ENCODE measurements at regions not wholly inside any gene's neighbourhood (a gene's known extent, or its start where the extent isn't known, plus 50 kb on each side); places are given as distances from the start of the nearest gene placed in this dataset.
A peak's percentile ranks its signal among the peaks of the same experiment; 100 is the strongest.
"Not testable (repeated sequence)": the region's sequence is repeated elsewhere in the genome, so short reads cannot be mapped to it uniquely, and the experiment has no call there.

DNA sequence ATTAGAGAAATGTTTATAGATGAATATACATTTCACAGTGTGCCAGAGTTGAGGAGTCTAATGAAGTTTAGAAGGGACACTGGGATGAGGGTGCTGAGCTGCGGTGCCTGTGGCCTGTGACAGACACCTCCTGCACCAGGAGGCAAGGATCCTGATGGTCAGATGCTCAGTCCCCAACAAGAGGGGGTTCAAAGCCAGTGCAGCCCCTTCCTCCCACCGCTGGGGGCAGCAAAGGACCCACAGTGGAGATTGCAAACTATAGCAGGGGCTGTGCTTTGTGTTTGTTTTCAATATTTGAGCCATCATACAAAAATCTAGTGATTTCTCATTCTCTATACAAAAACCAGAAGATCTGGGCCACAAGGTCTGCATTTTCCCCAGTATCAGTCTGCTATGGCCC is 170.5 kb upstream of the PLGLB2 start:
- not testable (repeated sequence) for ATAC-seq; H3K27ac Mint-ChIP-seq; H3K36me3 Mint-ChIP-seq; H3K9me3 Mint-ChIP-seq; DNase-seq (ENCODE audit: low spot score in 2 of 2)

DNA sequence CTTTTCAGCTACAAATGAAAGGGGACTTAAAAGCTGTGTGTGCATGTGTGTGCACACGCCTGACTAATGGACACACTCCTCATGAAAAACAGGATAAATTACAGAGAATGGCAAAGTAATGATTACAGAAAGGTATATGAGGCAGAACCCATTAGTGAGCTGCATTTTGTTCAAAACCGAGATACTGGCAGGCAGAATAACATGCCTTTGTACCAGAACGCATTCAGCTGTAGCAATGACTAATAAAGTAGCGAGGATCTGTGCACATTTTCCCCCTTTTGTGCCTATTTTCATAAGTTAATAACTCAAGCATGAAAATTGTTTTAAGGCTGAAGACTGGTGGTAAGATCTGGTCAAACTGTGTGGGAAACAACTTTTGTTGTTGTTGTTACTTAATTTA is 165.7 kb upstream of the PLGLB2 start:
- ATAC-seq; DNase-seq (ENCODE audit: low spot score in 2 of 2); H3K9me3 Mint-ChIP-seq; H3K36me3 Mint-ChIP-seq; H3K27ac Mint-ChIP-seq: not testable (repeated sequence)

DNA sequence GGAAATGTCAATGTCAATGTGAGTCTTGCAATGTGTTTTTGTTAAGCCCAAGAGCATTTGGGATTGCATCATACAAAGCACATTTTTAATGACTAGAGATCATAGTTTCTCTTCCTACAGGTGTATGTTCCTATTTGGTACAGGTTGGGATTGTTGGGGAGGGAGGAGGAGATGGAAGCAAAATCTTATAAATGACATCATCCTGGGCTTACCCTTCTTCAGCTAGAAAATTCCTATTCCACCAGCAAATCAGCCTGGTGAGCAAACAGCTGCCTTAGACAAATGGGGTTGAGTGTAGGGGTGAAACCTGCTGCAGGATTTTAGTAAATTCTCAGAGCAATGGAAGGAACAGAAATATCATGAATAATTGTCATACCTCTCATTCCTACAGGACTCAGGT is 165.3 kb upstream of the PLGLB2 start:
- not testable (repeated sequence) for H3K27ac Mint-ChIP-seq; H3K9me3 Mint-ChIP-seq; DNase-seq (ENCODE audit: low spot score in 2 of 2); H3K36me3 Mint-ChIP-seq; ATAC-seq

DNA sequence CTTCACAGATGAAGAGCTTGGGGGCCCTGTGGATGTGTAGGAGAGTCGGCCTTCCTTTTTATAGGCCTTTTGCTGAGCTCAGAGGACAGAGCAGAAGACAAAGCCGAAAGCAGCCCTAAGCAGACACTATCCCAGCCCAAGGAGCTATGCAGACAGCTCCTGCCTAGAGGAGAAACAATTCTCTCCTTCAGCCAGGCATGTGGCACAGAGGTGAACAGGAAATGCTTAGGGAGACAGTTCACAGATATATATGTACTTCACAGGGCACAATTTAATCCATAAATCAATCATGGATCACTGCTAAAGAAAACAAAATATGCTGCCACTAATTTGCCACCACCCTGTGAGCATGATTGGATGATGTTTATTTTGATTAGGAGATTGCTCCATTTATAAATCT is 164.5 kb upstream of the PLGLB2 start:
- H3K36me3 Mint-ChIP-seq; H3K27ac Mint-ChIP-seq; H3K9me3 Mint-ChIP-seq; DNase-seq (ENCODE audit: low spot score in 2 of 2); ATAC-seq: not testable (repeated sequence)

DNA sequence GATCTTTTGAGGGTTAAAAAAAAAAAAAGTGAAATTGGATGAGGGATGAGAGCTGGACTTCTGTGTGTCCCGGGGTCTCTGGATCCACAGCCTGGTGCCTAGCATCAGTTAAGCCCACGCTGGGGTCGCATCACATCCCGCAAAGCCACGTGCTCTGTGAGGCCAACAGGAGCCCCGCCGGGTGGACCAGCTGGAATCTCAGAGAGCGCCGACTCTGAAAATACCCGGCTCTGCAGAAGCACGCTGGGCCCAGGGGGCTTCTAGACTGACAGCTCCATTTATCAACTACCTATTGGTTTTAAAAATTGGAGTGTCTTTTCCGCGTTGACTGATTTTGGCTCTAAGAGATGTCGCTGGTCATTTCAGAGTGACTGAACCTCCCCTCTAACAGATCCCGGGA is 164.1 kb upstream of the PLGLB2 start:
- H3K27ac Mint-ChIP-seq; DNase-seq (ENCODE audit: low spot score in 2 of 2); H3K9me3 Mint-ChIP-seq; ATAC-seq; H3K36me3 Mint-ChIP-seq: not testable (repeated sequence)

DNA sequence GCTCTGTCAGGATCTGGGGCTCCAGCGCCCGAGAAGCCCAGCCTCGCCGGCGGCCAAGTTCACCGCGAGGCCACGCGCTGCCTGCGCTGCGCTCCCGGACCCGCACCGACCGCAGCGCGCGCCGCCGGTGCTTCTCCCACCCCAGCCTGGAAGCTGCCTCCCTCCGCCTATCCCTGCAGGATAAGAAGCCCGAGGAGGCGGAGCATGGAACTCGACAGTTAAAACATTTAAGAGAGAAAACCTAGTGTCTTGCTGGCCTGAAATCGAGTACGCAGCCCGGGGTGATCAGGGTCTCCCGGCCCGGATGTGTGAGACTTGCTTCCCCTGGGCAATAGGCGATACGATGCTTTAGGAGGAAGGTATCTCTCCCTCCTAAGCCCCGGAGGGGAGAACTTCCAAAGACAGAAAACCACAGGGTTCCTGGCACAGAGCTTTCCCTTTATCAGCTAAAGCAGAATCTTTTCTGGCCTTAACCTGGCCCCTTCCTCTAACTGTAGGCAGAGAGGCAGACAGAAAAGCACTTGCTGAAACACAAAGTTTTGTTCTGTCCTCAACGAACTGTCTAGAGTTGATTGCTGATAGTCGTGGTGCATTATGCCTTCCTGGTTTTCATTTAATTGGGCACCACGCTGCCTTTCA is 163.5 kb upstream of the PLGLB2 start:
- peak in 1 of 2 donors; percentile 57 for ATAC-seq
- H3K9me3 Mint-ChIP-seq: not testable (repeated sequence)

DNA sequence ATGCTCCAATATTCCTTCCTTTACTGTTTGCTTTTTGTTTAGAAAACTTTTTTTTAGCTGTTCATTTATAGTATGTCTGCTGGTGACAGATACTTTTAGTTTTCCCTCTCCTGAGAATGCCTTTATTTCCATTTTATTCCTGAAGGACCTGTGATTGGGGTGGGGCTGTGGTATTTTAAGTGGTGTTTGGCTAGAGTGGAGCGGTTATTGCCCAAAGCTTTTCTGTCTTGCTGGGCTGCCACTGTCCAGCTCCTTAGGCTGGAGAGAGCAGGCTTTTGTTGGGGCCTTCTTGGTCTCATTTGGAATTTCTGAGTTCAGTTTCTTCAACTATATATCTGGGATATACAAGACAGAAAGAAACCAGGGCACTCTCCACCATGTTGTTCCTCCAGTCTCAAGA is 160.0 kb upstream of the PLGLB2 start:
- not testable (repeated sequence) for H3K27ac Mint-ChIP-seq; H3K9me3 Mint-ChIP-seq; H3K36me3 Mint-ChIP-seq; ATAC-seq; DNase-seq (ENCODE audit: low spot score in 2 of 2)

More for the DNA sequence above, 163.5 kb upstream of the PLGLB2 start:
- H3K27ac Mint-ChIP-seq; H3K36me3 Mint-ChIP-seq; DNase-seq (ENCODE audit: low spot score in 2 of 2): not testable (repeated sequence)

DNA sequence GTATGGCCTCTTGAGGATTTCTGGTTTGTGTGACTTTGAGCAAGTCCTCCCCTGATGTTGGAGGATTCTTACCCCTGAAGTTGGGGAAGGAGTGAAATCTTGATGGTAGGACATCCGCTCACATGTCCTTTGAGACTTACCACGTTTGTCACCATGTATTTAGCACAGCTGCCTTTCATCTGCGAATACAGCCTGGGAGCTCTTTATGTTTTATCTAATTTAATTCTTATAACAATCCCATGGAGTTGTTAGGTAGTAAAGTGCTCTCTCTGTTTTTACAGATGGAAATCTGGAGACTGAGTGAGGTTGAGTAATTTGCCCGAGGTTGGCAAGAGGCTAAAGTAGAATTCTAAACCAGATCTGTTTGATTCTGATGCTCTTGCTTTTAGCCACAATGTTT is 154.9 kb upstream of the PLGLB2 start:
- not testable (repeated sequence) for H3K36me3 Mint-ChIP-seq; DNase-seq (ENCODE audit: low spot score in 2 of 2); ATAC-seq; H3K9me3 Mint-ChIP-seq; H3K27ac Mint-ChIP-seq

DNA sequence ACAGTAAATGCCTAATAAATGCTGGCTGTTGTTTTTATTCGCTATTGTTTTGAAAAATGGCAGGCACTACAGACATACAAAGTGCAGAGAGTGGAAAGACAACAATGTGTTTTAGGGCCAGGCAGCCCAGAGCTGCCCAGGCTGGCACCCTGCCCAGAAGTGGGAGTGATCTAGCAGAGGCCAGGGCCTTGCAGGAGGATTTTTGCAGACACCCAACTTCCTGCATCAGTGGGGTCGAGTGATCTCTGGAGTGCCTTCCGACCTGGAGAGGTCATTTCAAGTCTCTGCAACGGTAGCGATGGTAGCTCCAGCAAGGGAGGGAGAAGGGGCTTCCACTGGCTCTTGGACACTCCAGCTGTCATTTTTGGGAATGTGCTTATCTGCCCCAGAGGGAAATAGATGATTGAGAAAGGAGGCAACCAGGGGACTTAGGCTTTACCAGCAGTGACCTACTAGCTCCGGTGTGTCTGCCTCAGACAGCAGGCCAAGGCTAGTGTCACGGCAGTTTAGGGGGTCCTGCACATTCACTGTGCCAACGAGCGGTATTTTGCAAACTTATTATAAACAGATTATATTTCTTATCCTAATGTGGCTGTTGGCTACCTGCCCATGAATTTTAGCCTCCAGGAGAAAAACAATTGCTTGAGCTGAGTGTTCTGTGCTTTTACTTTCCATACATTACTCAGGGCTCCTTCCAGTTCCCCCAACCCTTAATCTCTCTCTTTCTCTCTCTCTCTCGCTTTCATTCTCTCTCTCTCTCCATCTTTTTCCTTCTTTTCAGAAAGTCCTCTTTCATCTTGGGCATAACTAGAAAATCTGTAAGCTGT is 153.9 kb upstream of the PLGLB2 start:
- H3K27ac Mint-ChIP-seq; H3K36me3 Mint-ChIP-seq; H3K9me3 Mint-ChIP-seq; DNase-seq (ENCODE audit: low spot score in 2 of 2): not testable (repeated sequence)
- peak in 1 of 2 donors; percentile 56 for ATAC-seq

DNA sequence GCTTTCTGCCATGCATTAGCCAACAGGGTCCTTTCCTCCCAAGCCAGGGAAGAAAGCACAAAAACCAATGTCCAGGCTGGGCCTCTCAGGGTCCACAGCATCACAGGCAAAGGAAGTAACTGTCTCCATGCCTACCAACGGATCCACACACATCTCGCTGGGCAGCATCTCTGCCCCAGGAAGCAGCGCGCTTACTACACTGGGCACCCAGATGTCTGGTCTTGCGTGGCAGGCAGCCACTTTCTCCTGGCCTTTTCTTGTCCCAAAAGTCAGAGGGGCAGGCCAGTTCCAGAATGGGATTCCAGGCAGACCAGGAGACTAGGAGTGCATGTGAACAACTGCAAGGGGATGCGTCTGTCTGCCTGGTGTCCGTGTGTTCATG is 153.3 kb upstream of the PLGLB2 start:
- not testable (repeated sequence) for H3K36me3 Mint-ChIP-seq; H3K27ac Mint-ChIP-seq; ATAC-seq; DNase-seq (ENCODE audit: low spot score in 2 of 2); H3K9me3 Mint-ChIP-seq

DNA sequence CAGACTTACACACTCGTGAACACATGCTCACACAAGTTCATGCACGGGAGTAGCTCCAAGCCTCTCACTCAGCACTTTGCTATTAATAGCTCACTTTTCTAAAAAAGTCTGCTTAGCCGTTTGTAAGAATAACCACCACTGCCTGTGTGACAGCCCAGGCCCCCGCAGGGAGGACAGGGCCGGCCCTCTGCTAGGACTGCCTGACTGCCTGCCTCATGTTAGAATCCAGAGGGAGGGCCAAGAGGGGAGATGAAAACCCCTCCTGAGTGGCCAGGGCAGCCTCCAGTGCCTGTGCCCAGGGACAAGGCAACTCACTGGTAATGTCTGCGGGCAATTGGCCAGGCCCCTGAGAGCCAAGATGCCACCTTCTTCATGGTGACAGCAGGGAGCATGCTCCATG is 152.9 kb upstream of the PLGLB2 start:
- not testable (repeated sequence) for ATAC-seq; H3K36me3 Mint-ChIP-seq; DNase-seq (ENCODE audit: low spot score in 2 of 2); H3K27ac Mint-ChIP-seq; H3K9me3 Mint-ChIP-seq

DNA sequence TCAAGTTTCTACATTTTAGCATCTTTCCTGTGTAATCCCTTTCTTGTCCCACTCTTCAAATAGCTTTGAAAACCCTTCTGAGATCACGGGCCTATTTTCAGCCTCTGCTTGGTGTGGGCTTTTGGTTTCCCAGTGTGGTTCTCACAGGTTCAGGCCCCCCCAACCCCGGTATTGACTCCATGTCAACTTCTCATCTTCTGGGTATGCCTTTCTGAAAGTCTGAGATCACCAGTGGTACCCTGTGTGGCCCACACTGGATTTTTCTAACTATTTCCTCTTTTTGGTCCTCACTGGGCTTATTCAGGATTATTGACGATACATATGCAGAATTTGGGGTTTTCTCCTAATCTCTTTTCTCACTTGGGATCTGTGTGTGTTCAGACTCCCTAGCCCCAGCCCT is 146.9 kb upstream of the PLGLB2 start:
- DNase-seq (ENCODE audit: low spot score in 2 of 2); H3K27ac Mint-ChIP-seq; ATAC-seq; H3K9me3 Mint-ChIP-seq; H3K36me3 Mint-ChIP-seq: not testable (repeated sequence)

DNA sequence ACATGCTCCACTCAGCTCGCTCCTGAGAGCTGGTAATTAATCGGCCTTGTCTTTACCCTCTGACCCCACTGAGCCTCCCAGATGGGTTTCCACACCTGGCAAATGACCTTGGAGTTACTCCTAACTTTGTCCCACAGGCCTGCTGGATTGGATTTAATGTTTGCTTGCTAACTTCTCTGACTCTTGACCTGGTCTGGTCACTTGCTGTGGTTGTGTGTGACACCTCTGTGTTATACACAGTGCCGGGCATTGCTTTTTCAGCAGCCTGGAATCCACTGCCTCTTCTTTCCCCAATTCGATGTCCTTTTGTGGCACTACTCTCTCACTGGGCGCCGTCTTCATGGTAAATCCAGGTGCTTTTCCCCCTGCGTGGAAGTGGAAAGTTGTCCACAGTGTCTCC is 145.8 kb upstream of the PLGLB2 start:
- not testable (repeated sequence) for H3K36me3 Mint-ChIP-seq; ATAC-seq; DNase-seq (ENCODE audit: low spot score in 2 of 2); H3K9me3 Mint-ChIP-seq; H3K27ac Mint-ChIP-seq

DNA sequence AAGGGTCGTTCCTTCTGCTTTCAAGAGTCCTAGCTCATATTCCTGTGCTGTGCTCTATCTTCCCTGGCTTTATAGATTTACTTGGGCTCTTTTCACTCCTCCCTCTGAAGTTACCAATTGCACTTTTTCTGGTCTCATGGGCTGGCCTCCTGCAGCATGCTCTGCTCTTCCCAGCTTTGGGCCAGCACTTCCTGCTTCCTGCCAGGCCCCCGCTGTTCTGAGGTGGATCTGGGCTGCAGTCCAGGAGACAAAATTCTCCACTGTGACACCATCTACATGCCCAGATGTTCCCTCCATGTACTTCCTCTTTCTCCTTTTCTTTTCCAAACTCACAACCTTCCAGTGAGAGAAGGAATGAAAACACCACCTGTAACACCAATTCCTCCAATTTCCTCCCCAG is 145.2 kb upstream of the PLGLB2 start:
- not testable (repeated sequence) for DNase-seq (ENCODE audit: low spot score in 2 of 2); H3K9me3 Mint-ChIP-seq; H3K36me3 Mint-ChIP-seq; ATAC-seq; H3K27ac Mint-ChIP-seq

DNA sequence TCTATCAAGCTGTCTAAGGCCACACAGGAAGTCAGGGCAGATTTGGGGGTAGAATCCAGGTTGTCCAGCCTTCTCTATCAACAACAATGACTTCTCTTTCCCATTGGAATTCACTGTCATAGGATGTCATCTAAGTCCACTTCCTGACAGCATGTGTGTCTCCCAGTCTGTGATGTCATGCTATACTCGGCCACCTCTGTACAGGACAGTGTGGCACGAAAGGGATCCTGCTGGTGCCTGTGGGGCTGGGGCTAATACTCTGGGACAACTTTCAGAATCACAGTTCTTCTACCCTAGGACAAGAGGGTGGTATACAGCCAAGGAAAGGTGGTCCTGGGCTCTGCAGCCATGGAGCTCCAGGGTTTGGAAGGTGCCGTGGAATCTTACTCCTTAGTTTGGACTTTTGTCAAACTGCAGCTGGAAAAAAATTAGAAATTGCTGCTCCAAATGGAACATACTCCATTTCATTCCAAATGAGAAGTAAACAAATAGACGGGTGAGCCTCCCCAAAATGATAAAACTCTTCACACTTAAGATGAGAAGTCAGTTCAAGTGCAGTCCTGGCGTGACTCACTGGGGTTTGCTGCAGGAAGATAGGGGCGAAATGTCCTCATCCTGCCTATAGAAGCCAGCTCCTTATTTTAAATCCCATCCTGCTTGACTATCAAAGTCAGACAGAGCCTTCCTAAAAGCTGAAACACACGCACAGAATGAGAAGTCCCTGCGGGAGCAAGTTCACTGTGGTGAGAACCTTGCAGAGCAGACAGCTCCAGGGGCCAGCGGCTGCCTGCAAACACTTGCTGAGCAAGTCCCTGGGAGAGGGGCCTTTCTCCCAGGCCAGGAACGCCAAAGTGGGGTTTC is 144.2 kb upstream of the PLGLB2 start:
- not testable (repeated sequence) for H3K9me3 Mint-ChIP-seq; DNase-seq (ENCODE audit: low spot score in 2 of 2); H3K27ac Mint-ChIP-seq; H3K36me3 Mint-ChIP-seq
- ATAC-seq: peak in 1 of 2 donors; percentile 49

DNA sequence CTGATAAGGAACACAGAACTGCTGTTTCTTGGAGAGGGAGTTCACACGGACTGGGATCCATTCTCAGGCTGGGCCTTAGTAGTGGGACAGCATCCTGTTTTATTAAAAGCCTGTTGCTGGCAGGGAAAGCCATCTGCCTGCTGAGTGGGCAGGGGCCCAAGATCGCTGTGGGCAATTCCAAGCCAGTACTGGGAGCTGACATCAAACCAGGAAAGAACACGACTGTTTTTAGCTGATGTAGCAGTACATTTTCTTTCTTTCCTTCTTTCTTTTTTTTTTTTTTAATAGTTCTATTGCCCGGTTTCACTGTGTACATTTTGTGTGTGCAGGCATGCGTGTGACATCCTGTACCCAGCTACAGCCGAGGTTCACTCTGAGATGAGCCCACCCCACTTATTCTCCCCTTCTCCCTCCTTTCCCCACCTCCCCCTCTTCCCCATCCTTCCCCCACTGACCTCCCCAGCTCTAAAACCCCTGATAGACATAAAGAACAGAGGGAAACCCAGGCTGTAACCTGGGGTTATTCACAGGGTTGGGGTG is 143.5 kb upstream of the PLGLB2 start:
- not testable (repeated sequence) for ATAC-seq; H3K9me3 Mint-ChIP-seq; DNase-seq (ENCODE audit: low spot score in 2 of 2); H3K36me3 Mint-ChIP-seq; H3K27ac Mint-ChIP-seq

DNA sequence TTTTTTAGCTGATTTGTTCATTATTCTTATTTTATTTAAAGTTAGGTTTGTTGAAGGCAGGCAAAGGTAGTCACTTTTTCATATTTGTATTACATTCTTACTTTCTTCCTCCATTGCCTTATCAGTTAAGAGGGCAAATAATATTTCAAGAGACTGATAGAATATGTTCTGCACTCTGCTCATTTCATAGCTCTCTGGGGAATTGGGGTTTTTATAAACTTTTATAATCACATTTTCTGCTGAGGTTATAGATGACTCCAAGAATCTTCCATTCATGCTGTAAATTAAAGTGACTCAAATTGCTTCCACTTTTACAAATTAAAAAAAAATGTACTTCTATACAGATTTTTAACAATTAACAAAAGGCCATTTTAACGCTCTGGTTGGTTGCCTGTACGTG is 142.9 kb upstream of the PLGLB2 start:
- H3K9me3 Mint-ChIP-seq; ATAC-seq; H3K27ac Mint-ChIP-seq; DNase-seq (ENCODE audit: low spot score in 2 of 2); H3K36me3 Mint-ChIP-seq: not testable (repeated sequence)

Data from activated naive CD4-positive, alpha-beta T cell treated with anti-CD3 and anti-CD28 coated beads, Interleukin-2, amount 50 U/mL, for 72 hours (primary cell).